HepG2 (cell line): ENCODE measurements at regions not wholly inside any gene's neighbourhood (a gene's known extent, or its start where the extent isn't known, plus 50 kb on each side); places are given as distances from the start of the nearest gene placed in this dataset.
A peak's percentile ranks its signal among the peaks of the same experiment; 100 is the strongest.

Experiments used
- ASH2L ChIP-seq: fragments of 300-600, 200-600 bp; sonication (generic); IDR thresholded peaks from 2 replicates; pipeline ENCODE4 v1.7.0; 2017; ENCODE audit warnings: low read depth, mild to moderate bottlenecking, moderate library complexity, mixed read lengths, low read length; ENCODE audit not compliant: insufficient read length
- DDIT3 ChIP-seq: sonication (generic); formaldehyde crosslinking; IDR thresholded peaks from 2 replicates; pipeline ENCODE4 v1.4.0; 2020; ENCODE audit warnings: mild to moderate bottlenecking, missing genetic modification reagents
- DRAP1 ChIP-seq: IDR thresholded peaks from 2 replicates; pipeline ENCODE4 v1.6.1; 2016; ENCODE audit warnings: missing genetic modification reagents, missing compliant biosample characterization
- GATA4 ChIP-seq: sonication (generic); IDR thresholded peaks from 2 replicates; pipeline ENCODE4 v1.6.1; 2016; ENCODE audit warnings: antibody characterized with exemption, low read depth, borderline replicate concordance
- JUND ChIP-seq: sonication (generic); formaldehyde crosslinking; IDR thresholded peaks from 2 replicates; pipeline ENCODE4 v1.8.0; 2022; ENCODE audit warnings: mild to moderate bottlenecking, missing genetic modification reagents
- KLF12 ChIP-seq: sonication (generic); formaldehyde crosslinking; IDR thresholded peaks from 2 replicates; pipeline ENCODE4 v1.4.0; 2020; ENCODE audit warnings: missing genetic modification reagents, borderline replicate concordance
- LCORL ChIP-seq, 2 experiments: fragments of 450-650 bp in 1 of 2; sonication (generic) in 1 of 2; formaldehyde crosslinking in 1 of 2; IDR thresholded peaks; 2 replicates each; pipeline versions ENCODE4 v1.5.0 to v1.6.1; 2017 to 2020; ENCODE audit warnings: antibody characterized with exemption in 1 of 2, missing genetic modification reagents in 1 of 2
- MEF2D ChIP-seq: sonication (generic); formaldehyde crosslinking; IDR thresholded peaks from 2 replicates; pipeline ENCODE4 v1.5.1; 2020; ENCODE audit warnings: mild to moderate bottlenecking, missing genetic modification reagents
- ZBTB42 ChIP-seq: sonication (generic); formaldehyde crosslinking; IDR thresholded peaks from 2 replicates; pipeline ENCODE4 v1.5.0; 2020; ENCODE audit warnings: mild to moderate bottlenecking, missing genetic modification reagents
- ZFP62 ChIP-seq: sonication (generic); formaldehyde crosslinking; IDR thresholded peaks from 2 replicates; pipeline ENCODE4 v1.4.0; 2020; ENCODE audit warnings: missing genetic modification reagents
- ZNF678 ChIP-seq: sonication (generic); formaldehyde crosslinking; IDR thresholded peaks from 2 replicates; pipeline ENCODE4 v1.4.0; 2020; ENCODE audit warnings: mild to moderate bottlenecking, missing genetic modification reagents
- TF ChIP-seq, protein P1 (sequence below): IDR thresholded peaks from 2 replicates; pipeline ENCODE4 v1.6.1; 2012; ENCODE audit warnings: low read length, improper control_type of control experiment
- TF ChIP-seq, protein P2 (sequence below): sonication (generic); formaldehyde crosslinking; IDR thresholded peaks from 2 replicates; pipeline ENCODE4 v1.5.1; 2020; ENCODE audit warnings: missing genetic modification reagents, mild to moderate bottlenecking, borderline replicate concordance
- TF ChIP-seq, protein P3 (sequence below): sonication (generic); formaldehyde crosslinking; IDR thresholded peaks from 2 replicates; pipeline ENCODE4 v1.4.0; 2020; ENCODE audit warnings: missing genetic modification reagents
- TF ChIP-seq, protein P4 (sequence below): sonication (generic); formaldehyde crosslinking; IDR thresholded peaks from 2 replicates; pipeline ENCODE4 v1.5.1; 2020; ENCODE audit warnings: missing genetic modification reagents, mild to moderate bottlenecking, borderline replicate concordance

GRCh38 chr15:62389885-62390790 lies 225.1 kb upstream of the C2CD4B start, which contains the start of gene TLN2 (continued):
- no peak for TF ChIP-seq MEF2D (CRISPR knock-in tag)
- TF ChIP-seq, protein P1, sequence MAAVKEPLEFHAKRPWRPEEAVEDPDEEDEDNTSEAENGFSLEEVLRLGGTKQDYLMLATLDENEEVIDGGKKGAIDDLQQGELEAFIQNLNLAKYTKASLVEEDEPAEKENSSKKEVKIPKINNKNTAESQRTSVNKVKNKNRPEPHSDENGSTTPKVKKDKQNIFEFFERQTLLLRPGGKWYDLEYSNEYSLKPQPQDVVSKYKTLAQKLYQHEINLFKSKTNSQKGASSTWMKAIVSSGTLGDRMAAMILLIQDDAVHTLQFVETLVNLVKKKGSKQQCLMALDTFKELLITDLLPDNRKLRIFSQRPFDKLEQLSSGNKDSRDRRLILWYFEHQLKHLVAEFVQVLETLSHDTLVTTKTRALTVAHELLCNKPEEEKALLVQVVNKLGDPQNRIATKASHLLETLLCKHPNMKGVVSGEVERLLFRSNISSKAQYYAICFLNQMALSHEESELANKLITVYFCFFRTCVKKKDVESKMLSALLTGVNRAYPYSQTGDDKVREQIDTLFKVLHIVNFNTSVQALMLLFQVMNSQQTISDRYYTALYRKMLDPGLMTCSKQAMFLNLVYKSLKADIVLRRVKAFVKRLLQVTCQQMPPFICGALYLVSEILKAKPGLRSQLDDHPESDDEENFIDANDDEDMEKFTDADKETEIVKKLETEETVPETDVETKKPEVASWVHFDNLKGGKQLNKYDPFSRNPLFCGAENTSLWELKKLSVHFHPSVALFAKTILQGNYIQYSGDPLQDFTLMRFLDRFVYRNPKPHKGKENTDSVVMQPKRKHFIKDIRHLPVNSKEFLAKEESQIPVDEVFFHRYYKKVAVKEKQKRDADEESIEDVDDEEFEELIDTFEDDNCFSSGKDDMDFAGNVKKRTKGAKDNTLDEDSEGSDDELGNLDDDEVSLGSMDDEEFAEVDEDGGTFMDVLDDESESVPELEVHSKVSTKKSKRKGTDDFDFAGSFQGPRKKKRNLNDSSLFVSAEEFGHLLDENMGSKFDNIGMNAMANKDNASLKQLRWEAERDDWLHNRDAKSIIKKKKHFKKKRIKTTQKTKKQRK: no peak
- TF ChIP-seq ZNF678: 0 out of 2 replicates have a peak, but pooled peaks have one; percentile 48
- no peak for TF ChIP-seq GATA4
- no peak for TF ChIP-seq KLF12
- peak; percentile 90 for TF ChIP-seq ASH2L
- no peak for TF ChIP-seq DRAP1 (CRISPR knock-in tag)
- no peak for TF ChIP-seq JUND (CRISPR knock-in tag)
- TF ChIP-seq DDIT3: no peak
- 0 out of 2 replicates have a peak, but pooled peaks have one; percentile 19 for TF ChIP-seq ZFP62 (CRISPR knock-in tag)
- TF ChIP-seq, protein P2, sequence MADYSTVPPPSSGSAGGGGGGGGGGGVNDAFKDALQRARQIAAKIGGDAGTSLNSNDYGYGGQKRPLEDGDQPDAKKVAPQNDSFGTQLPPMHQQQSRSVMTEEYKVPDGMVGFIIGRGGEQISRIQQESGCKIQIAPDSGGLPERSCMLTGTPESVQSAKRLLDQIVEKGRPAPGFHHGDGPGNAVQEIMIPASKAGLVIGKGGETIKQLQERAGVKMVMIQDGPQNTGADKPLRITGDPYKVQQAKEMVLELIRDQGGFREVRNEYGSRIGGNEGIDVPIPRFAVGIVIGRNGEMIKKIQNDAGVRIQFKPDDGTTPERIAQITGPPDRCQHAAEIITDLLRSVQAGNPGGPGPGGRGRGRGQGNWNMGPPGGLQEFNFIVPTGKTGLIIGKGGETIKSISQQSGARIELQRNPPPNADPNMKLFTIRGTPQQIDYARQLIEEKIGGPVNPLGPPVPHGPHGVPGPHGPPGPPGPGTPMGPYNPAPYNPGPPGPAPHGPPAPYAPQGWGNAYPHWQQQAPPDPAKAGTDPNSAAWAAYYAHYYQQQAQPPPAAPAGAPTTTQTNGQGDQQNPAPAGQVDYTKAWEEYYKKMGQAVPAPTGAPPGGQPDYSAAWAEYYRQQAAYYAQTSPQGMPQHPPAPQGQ: no peak
- no peak for TF ChIP-seq LCORL (IDR thresholded peaks at IDR 0.05)
- TF ChIP-seq LCORL (CRISPR knock-in tag; IDR thresholded peaks at IDR 0.05): no peak
- TF ChIP-seq, protein P3, sequence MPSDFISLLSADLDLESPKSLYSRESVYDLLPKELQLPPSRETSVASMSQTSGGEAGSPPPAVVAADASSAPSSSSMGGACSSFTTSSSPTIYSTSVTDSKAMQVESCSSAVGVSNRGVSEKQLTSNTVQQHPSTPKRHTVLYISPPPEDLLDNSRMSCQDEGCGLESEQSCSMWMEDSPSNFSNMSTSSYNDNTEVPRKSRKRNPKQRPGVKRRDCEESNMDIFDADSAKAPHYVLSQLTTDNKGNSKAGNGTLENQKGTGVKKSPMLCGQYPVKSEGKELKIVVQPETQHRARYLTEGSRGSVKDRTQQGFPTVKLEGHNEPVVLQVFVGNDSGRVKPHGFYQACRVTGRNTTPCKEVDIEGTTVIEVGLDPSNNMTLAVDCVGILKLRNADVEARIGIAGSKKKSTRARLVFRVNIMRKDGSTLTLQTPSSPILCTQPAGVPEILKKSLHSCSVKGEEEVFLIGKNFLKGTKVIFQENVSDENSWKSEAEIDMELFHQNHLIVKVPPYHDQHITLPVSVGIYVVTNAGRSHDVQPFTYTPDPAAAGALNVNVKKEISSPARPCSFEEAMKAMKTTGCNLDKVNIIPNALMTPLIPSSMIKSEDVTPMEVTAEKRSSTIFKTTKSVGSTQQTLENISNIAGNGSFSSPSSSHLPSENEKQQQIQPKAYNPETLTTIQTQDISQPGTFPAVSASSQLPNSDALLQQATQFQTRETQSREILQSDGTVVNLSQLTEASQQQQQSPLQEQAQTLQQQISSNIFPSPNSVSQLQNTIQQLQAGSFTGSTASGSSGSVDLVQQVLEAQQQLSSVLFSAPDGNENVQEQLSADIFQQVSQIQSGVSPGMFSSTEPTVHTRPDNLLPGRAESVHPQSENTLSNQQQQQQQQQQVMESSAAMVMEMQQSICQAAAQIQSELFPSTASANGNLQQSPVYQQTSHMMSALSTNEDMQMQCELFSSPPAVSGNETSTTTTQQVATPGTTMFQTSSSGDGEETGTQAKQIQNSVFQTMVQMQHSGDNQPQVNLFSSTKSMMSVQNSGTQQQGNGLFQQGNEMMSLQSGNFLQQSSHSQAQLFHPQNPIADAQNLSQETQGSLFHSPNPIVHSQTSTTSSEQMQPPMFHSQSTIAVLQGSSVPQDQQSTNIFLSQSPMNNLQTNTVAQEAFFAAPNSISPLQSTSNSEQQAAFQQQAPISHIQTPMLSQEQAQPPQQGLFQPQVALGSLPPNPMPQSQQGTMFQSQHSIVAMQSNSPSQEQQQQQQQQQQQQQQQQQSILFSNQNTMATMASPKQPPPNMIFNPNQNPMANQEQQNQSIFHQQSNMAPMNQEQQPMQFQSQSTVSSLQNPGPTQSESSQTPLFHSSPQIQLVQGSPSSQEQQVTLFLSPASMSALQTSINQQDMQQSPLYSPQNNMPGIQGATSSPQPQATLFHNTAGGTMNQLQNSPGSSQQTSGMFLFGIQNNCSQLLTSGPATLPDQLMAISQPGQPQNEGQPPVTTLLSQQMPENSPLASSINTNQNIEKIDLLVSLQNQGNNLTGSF (CRISPR knock-in tag): no peak; the same call in 1 of the 2 replicates
- TF ChIP-seq, protein P4, sequence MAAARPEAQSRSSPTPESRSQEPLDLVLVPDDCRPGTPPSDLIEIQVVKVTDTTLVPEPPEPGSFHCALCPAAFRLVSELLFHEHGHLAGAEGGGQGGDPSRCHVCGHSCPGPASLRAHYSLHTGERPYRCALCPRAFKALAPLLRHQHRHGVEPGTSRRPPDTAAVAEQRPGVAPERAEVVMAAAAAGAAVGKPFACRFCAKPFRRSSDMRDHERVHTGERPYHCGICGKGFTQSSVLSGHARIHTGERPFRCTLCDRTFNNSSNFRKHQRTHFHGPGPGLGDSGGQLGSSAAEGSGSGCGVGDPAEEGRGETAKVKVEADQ (CRISPR knock-in tag): 0 out of 2 replicates have a peak, but pooled peaks have one; percentile 24
- no peak for TF ChIP-seq ZBTB42
